ENCODE measurements at regions not wholly inside any gene's neighbourhood (a gene's known extent, or its start where the extent isn't known, plus 50 kb on each side); places are given as distances from the start of the nearest gene placed in this dataset.
A peak's percentile ranks its signal among the peaks of the same experiment; 100 is the strongest.

- H3K36me3 ChIP-seq: no peaks in the 10 kb centered on the region
- no peaks in the 10 kb centered on the region for H3K9me3 ChIP-seq
- H3K27me3 ChIP-seq (ENCODE audit: low read depth): no peaks in the 10 kb centered on the region
- H3K4me1 ChIP-seq: no peaks in the 10 kb centered on the region
- intact Hi-C loops (cut with DNase I): no loop called here
- DNase-seq (no peak), ATAC-seq (no peak)
- TF ChIP-seq CTCF (IDR thresholded peaks at IDR 0.05): no peak
- no peak overlapping the region for H3K4me3 ChIP-seq
- no peak overlapping the region for H3K27ac ChIP-seq
Observed at GRCh38 chr9:73446306-73446705, 294.6 kb downstream of the ANXA1 start.

- TF ChIP-seq CTCF (IDR thresholded peaks at IDR 0.05): no peak
- Histone ChIP-seq H3K36me3 (no peaks in the 10 kb centered on the region), H3K27ac (no peak overlapping the region), H3K4me1 (no peaks in the 10 kb centered on the region), H3K4me3 (no peak overlapping the region), H3K9me3 (no peaks in the 10 kb centered on the region), H3K27me3 (ENCODE audit: low read depth) (no peaks in the 10 kb centered on the region)
- ATAC-seq (no peak), DNase-seq (no peak)
- intact Hi-C loops (cut with DNase I): no loop called here
Observed at GRCh38 chr9:73451003-73451402, 299.3 kb downstream of the ANXA1 start.

GRCh38 chr9:73459817-73460216 is 308.2 kb downstream of the ANXA1 start:
- Histone ChIP-seq H3K36me3 (no peaks in the 10 kb centered on the region), H3K9me3 (no peaks in the 10 kb centered on the region), H3K4me3 (no peak overlapping the region), H3K27ac (no peak overlapping the region), H3K4me1 (no peaks in the 10 kb centered on the region), H3K27me3 (ENCODE audit: low read depth) (no peaks in the 10 kb centered on the region)
- no peak for TF ChIP-seq CTCF (IDR thresholded peaks at IDR 0.05)
- intact Hi-C loops (cut with DNase I): no loop called here
- no peak for ATAC-seq
- no peak for DNase-seq

- ATAC-seq (no peak), DNase-seq (no peak)
- no peak for TF ChIP-seq CTCF (IDR thresholded peaks at IDR 0.05)
- Histone ChIP-seq H3K4me1 (no peaks in the 10 kb centered on the region), H3K27ac (no peak overlapping the region), H3K36me3 (no peaks in the 10 kb centered on the region), H3K4me3 (no peak overlapping the region), H3K9me3 (no peaks in the 10 kb centered on the region), H3K27me3 (ENCODE audit: low read depth) (no peaks in the 10 kb centered on the region)
- intact Hi-C loops (cut with DNase I): no loop called here
Observed at GRCh38 chr9:73468716-73469115, 317.1 kb downstream of the ANXA1 start.

- intact Hi-C loops (cut with DNase I): no loop called here
- Histone ChIP-seq H3K27me3 (ENCODE audit: low read depth) (no peaks in the 10 kb centered on the region), H3K9me3 (no peaks in the 10 kb centered on the region), H3K27ac (no peak overlapping the region), H3K36me3 (no peaks in the 10 kb centered on the region), H3K4me3 (no peak overlapping the region), H3K4me1 (no peaks in the 10 kb centered on the region)
- no peak for ATAC-seq
- no peak for TF ChIP-seq CTCF (IDR thresholded peaks at IDR 0.05)
- DNase-seq: no peak
Observed at GRCh38 chr9:73470766-73471165, 319.1 kb downstream of the ANXA1 start.

GRCh38 chr9:73474002-73474600 is 322.4 kb downstream of the ANXA1 start:
- no peak for DNase-seq
- Histone ChIP-seq H3K27ac (no peak overlapping the region), H3K4me1 (no peaks in the 10 kb centered on the region), H3K27me3 (ENCODE audit: low read depth) (no peaks in the 10 kb centered on the region), H3K9me3 (no peaks in the 10 kb centered on the region), H3K4me3 (no peak overlapping the region), H3K36me3 (no peaks in the 10 kb centered on the region)
- intact Hi-C loops (cut with DNase I): no loop called here
- no peak for TF ChIP-seq CTCF (IDR thresholded peaks at IDR 0.05)
- peak in 1 of 2 donors; percentile 8 for ATAC-seq

All from lower lobe of right lung (tissue), 2 donors.